ENCODE measurements at regions not wholly inside any gene's neighbourhood (a gene's known extent, or its start where the extent isn't known, plus 50 kb on each side); places are given as distances from the start of the nearest gene placed in this dataset.

GRCh38 chr2:42978887-42979415, 186.6 kb upstream of the HAAO start:
- no peak for ATAC-seq (ENCODE audit: insufficient read depth, low FRiP score)
- WGBS, 2 donors, result 86 to 90% methylated on average over 7 of the region's 7 CpGs
- Histone ChIP-seq H3K9ac (ENCODE audit: insufficient read depth in 1 of 2, low read length in 2 of 2) (no peak overlapping the region), H3K4me1 (ENCODE audit: control insufficient read depth in 5 of 5, insufficient read depth in 5 of 5, low read length in 5 of 5) (peaks cover 0 to 54% (median 6%) of the 10 kb centered on the region in 5 donors), H3K36me3 (ENCODE audit: control insufficient read depth in 4 of 4, insufficient read depth in 4 of 4, low read length in 4 of 4) (no peaks in the 10 kb centered on the region), H3K9me3 (ENCODE audit: control insufficient read depth in 4 of 4, insufficient read depth in 3 of 4, low read length in 3 of 4) (no peaks in the 10 kb centered on the region), H3K27me3 (ENCODE audit: control insufficient read depth in 3 of 3, insufficient read depth in 3 of 3, low read length in 2 of 3) (no peaks in the 10 kb centered on the region), H3K4me3 (no peak overlapping the region), H3K27ac (ENCODE audit: low read depth in 1 of 2, low read length in 1 of 2) (no peak overlapping the region)
- no peak for TF ChIP-seq CTCF (IDR thresholded peaks at IDR 0.05; ENCODE audit: control extremely low read depth, extremely low read depth)
- DNase-seq, result peak in 1 of 3 donors; percentile 9

GRCh38 chr2:42978175-42978886, 185.9 kb upstream of the HAAO start:
- ATAC-seq (ENCODE audit: insufficient read depth, low FRiP score) (no peak), DNase-seq (peak in 1 of 3 donors; percentile 11)
- no peak overlapping the region for H3K27ac ChIP-seq (ENCODE audit: low read depth in 1 of 2, low read length in 1 of 2)
- H3K27me3 ChIP-seq (ENCODE audit: control insufficient read depth in 3 of 3, insufficient read depth in 3 of 3, low read length in 2 of 3), result no peaks in the 10 kb centered on the region
- H3K9me3 ChIP-seq (ENCODE audit: control insufficient read depth in 4 of 4, insufficient read depth in 3 of 4, low read length in 3 of 4), result no peaks in the 10 kb centered on the region
- peaks cover 0 to 54% (median 6%) of the 10 kb centered on the region in 5 donors for H3K4me1 ChIP-seq (ENCODE audit: control insufficient read depth in 5 of 5, insufficient read depth in 5 of 5, low read length in 5 of 5)
- no peak overlapping the region for H3K4me3 ChIP-seq
- no peak overlapping the region for H3K9ac ChIP-seq (ENCODE audit: insufficient read depth in 1 of 2, low read length in 2 of 2)
- 93 to 94% methylated on average over 5 of the region's 5 CpGs for WGBS, 2 donors
- no peak for TF ChIP-seq CTCF (IDR thresholded peaks at IDR 0.05; ENCODE audit: control extremely low read depth, extremely low read depth)
- H3K36me3 ChIP-seq (ENCODE audit: control insufficient read depth in 4 of 4, insufficient read depth in 4 of 4, low read length in 4 of 4), result no peaks in the 10 kb centered on the region

DNA sequence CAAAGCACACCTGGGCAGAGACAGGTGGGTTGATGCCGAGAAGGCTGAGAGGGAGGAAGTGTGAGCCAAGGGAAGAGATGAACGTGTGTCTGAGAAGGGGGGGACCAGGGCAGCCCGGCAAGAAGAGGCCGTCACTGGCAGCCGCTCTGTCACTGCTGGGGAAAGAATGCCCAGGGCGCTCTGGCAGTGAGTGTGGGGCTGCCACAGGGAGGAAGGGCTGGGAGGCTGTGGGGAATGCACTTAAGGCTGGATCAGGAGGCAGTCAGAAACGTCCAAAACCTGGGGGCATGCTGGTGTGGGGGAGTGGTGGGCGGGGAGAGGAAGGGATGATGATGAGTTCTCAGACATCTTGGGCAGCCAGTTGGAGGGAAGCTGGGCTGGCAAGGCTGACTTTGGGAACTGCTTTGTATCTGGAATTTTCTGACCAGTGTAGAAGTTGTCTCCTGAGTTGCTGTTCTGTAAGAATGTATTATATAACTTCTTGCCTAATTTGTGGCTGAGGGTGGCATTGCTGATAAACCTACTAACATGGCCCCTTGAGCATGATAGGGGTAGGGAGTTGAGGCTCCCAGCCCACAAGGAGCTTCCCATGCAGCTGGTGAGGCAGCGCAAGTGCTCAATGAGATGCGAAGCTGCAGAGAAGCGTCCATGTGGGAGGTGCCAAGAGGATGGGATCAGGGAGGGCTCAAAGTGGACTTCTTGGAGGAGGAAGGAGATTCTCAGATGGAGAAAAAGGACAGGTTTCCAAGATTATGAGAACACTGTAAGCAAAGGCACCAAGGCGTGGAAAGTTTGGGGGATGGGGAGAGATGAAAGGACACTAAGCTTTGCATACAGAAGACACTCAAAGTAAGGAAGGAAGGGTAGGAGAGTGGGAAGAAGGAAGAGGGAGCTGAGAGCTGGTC, 185.1 kb upstream of the HAAO start:
- no peaks in the 10 kb centered on the region for H3K36me3 ChIP-seq (ENCODE audit: control insufficient read depth in 4 of 4, insufficient read depth in 4 of 4, low read length in 4 of 4)
- no peak overlapping the region for H3K9ac ChIP-seq (ENCODE audit: insufficient read depth in 1 of 2, low read length in 2 of 2)
- peaks cover 0 to 54% (median 6%) of the 10 kb centered on the region in 5 donors for H3K4me1 ChIP-seq (ENCODE audit: control insufficient read depth in 5 of 5, insufficient read depth in 5 of 5, low read length in 5 of 5)
- peak in 1 of 3 donors; percentile 38 for DNase-seq
- no peak overlapping the region for H3K4me3 ChIP-seq
- ATAC-seq (ENCODE audit: insufficient read depth, low FRiP score), result no peak
- 52 to 72% methylated on average over 12 of the region's 12 CpGs for WGBS, 2 donors
- no peak overlapping the region for H3K27ac ChIP-seq (ENCODE audit: low read depth in 1 of 2, low read length in 1 of 2)
- H3K27me3 ChIP-seq (ENCODE audit: control insufficient read depth in 3 of 3, insufficient read depth in 3 of 3, low read length in 2 of 3), result no peaks in the 10 kb centered on the region
- TF ChIP-seq CTCF (IDR thresholded peaks at IDR 0.05; ENCODE audit: control extremely low read depth, extremely low read depth), result no peak
- no peaks in the 10 kb centered on the region for H3K9me3 ChIP-seq (ENCODE audit: control insufficient read depth in 4 of 4, insufficient read depth in 3 of 4, low read length in 3 of 4)
